WTC11 (cell line): ENCODE measurements at regions not wholly inside any gene's neighbourhood (a gene's known extent, or its start where the extent isn't known, plus 50 kb on each side); places are given as distances from the start of the nearest gene placed in this dataset.

Source experiments
- ATAC-seq: fragments of 200-7000 bp; cut with Tn5 transposase; 2 replicates; pipeline ENCODE4 v1.10.0; 2021; ENCODE audit warnings: mild to moderate bottlenecking, moderate library complexity
- CTCF ChIA-PET: fragments of 300-600 bp; sonication (Branson Sonifier 250); formaldehyde crosslinking; loops from one replicate; lab custom pipeline; 2021; ENCODE audit warnings: antibody characterized with exemption; lab: Charles Lee
- POLR2A ChIA-PET: fragments of 350-600 bp; sonication (Branson Sonifier 250); formaldehyde crosslinking; loops from one replicate; lab custom pipeline; 2021; ENCODE audit warnings: antibody characterized with exemption; lab: Charles Lee
- DNase-seq: peaks from one replicate; pipeline ENCODE4 v3.0.0; 2021; ENCODE audit warnings: low spot score
- H3K27ac Mint-ChIP-seq: 2 replicates; pipeline ENCODE4 v1.8.0; 2021; ENCODE audit warnings: mixed read lengths
- H3K27me3 Mint-ChIP-seq: 2 replicates; pipeline ENCODE4 v1.8.0; 2021; ENCODE audit warnings: low read depth, mild to moderate bottlenecking, moderate library complexity, mixed read lengths
- H3K36me3 Mint-ChIP-seq: 2 replicates; pipeline ENCODE4 v1.8.0; 2021; ENCODE audit warnings: mixed read lengths
- H3K4me1 Mint-ChIP-seq: 2 replicates; pipeline ENCODE4 v1.8.0; 2022; ENCODE audit warnings: mixed read lengths
- H3K4me3 Mint-ChIP-seq: 2 replicates; pipeline ENCODE4 v1.8.0; 2021; ENCODE audit warnings: mild to moderate bottlenecking, moderate library complexity, mixed read lengths
- H3K9me3 Mint-ChIP-seq: 2 replicates; pipeline ENCODE4 v1.8.0; 2021; ENCODE audit warnings: mixed read lengths
- ATF6 ChIP-seq: sonication (generic); formaldehyde crosslinking; IDR thresholded peaks from 2 replicates; pipeline ENCODE4 v1.8.1; 2023; ENCODE audit warnings: mild to moderate bottlenecking, missing genetic modification reagents
- FOXJ3 ChIP-seq: sonication (generic); formaldehyde crosslinking; IDR thresholded peaks from 2 replicates; pipeline ENCODE4 v1.9.0; 2021; ENCODE audit warnings: missing genetic modification reagents, mild to moderate bottlenecking, borderline replicate concordance
- FOXK1 ChIP-seq: sonication (generic); formaldehyde crosslinking; IDR thresholded peaks from 2 replicates; pipeline ENCODE4 v1.8.0; 2022; ENCODE audit warnings: mild to moderate bottlenecking, moderate library complexity, missing genetic modification reagents
- HMGA2 ChIP-seq: fragments of 250-450 bp; sonication (Bioruptor Pico); IDR thresholded peaks from 2 replicates; pipeline ENCODE4 v1.4.0; 2021; ENCODE audit warnings: mild to moderate bottlenecking, moderate library complexity
- HMGXB4 ChIP-seq: sonication (generic); formaldehyde crosslinking; IDR thresholded peaks from 2 replicates; pipeline ENCODE4 v1.8.1; 2023; ENCODE audit warnings: mild to moderate bottlenecking, moderate library complexity, missing genetic modification reagents
- IRF2 ChIP-seq: sonication (generic); formaldehyde crosslinking; IDR thresholded peaks from 2 replicates; pipeline ENCODE4 v1.8.0; 2022; ENCODE audit warnings: low read depth, missing genetic modification reagents, borderline replicate concordance
- NR1H2 ChIP-seq: sonication (generic); formaldehyde crosslinking; IDR thresholded peaks from 2 replicates; pipeline ENCODE4 v1.9.0; 2021; ENCODE audit warnings: mild to moderate bottlenecking, moderate library complexity, missing genetic modification reagents
- NR2C2 ChIP-seq: sonication (generic); formaldehyde crosslinking; IDR thresholded peaks from 2 replicates; pipeline ENCODE4 v1.8.0; 2022; ENCODE audit warnings: mild to moderate bottlenecking, missing genetic modification reagents
- PREB ChIP-seq: sonication (generic); formaldehyde crosslinking; IDR thresholded peaks from 2 replicates; pipeline ENCODE4 v1.8.1; 2022; ENCODE audit warnings: mild to moderate bottlenecking, missing genetic modification reagents, moderate library complexity, borderline replicate concordance
- SMAD3 ChIP-seq: sonication (generic); formaldehyde crosslinking; IDR thresholded peaks from 2 replicates; pipeline ENCODE4 v1.8.0; 2022; ENCODE audit warnings: missing genetic modification reagents, mild to moderate bottlenecking, borderline replicate concordance
- TEAD4 ChIP-seq: sonication (generic); formaldehyde crosslinking; IDR thresholded peaks from 2 replicates; pipeline ENCODE4 v1.8.0; 2022; ENCODE audit warnings: mild to moderate bottlenecking, missing genetic modification reagents
- USF1 ChIP-seq: sonication (generic); formaldehyde crosslinking; IDR thresholded peaks from 2 replicates; pipeline ENCODE4 v1.8.0; 2022; ENCODE audit warnings: mild to moderate bottlenecking, missing genetic modification reagents
- ZBTB21 ChIP-seq: sonication (generic); formaldehyde crosslinking; IDR thresholded peaks from 2 replicates; pipeline ENCODE4 v1.8.1; 2023; ENCODE audit warnings: mild to moderate bottlenecking, missing genetic modification reagents, borderline replicate concordance
- ZNF121 ChIP-seq: sonication (generic); formaldehyde crosslinking; IDR thresholded peaks from 2 replicates; pipeline ENCODE4 v1.8.0; 2023; ENCODE audit warnings: missing genetic modification reagents
- ZNF317 ChIP-seq: sonication (generic); formaldehyde crosslinking; IDR thresholded peaks from 2 replicates; pipeline ENCODE4 v1.8.1; 2023; ENCODE audit warnings: low read depth, mild to moderate bottlenecking, moderate library complexity, missing genetic modification reagents, borderline replicate concordance
- ZNF416 ChIP-seq: fragments of 250-450 bp; sonication (Bioruptor Pico); IDR thresholded peaks from 2 replicates; pipeline ENCODE4 v1.9.0; 2021; ENCODE audit warnings: mild to moderate bottlenecking, inconsistent platforms
- ZNF425 ChIP-seq: fragments of 250-450 bp; sonication (Bioruptor Pico); conservative IDR thresholded peaks from 2 replicates; pipeline ENCODE4 v1.9.0; 2021; ENCODE audit warnings: mild to moderate bottlenecking
- TF ChIP-seq, protein P1 (sequence below): sonication (generic); formaldehyde crosslinking; IDR thresholded peaks from 2 replicates; pipeline ENCODE4 v1.8.1; 2023; ENCODE audit warnings: mild to moderate bottlenecking, missing genetic modification reagents, moderate library complexity
- TF ChIP-seq, protein P2 (sequence below): fragments of 250-450 bp; sonication (Bioruptor Pico); IDR thresholded peaks from 2 replicates; pipeline ENCODE4 v1.9.0; 2021; ENCODE audit warnings: moderate library complexity, mild to moderate bottlenecking, inconsistent platforms, borderline replicate concordance
- TF ChIP-seq, protein P3 (sequence below): sonication (generic); formaldehyde crosslinking; IDR thresholded peaks from 2 replicates; pipeline ENCODE4 v1.8.1; 2023; ENCODE audit warnings: mild to moderate bottlenecking, missing genetic modification reagents, moderate library complexity

GRCh38 chr12:83476695-83477690 is 790.3 kb downstream of the TMTC2 start:
- no peak overlapping the region for H3K27ac Mint-ChIP-seq
- ChIA-PET CTCF (no interaction called here), POLR2A (no interaction called here)
- TF ChIP-seq HMGA2 (CRISPR knock-in tag) (no peak), ZNF425 (CRISPR knock-in tag) (no peak), HMGXB4 (CRISPR knock-in tag) (no peak)
- TF ChIP-seq, protein P1, sequence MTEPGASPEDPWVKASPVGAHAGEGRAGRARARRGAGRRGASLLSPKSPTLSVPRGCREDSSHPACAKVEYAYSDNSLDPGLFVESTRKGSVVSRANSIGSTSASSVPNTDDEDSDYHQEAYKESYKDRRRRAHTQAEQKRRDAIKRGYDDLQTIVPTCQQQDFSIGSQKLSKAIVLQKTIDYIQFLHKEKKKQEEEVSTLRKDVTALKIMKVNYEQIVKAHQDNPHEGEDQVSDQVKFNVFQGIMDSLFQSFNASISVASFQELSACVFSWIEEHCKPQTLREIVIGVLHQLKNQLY: no peak
- H3K4me3 Mint-ChIP-seq: no peak overlapping the region
- no peaks in the 10 kb centered on the region for H3K27me3 Mint-ChIP-seq
- H3K36me3 Mint-ChIP-seq: no peaks in the 10 kb centered on the region
- peaks cover 6% of the 10 kb centered on the region for H3K9me3 Mint-ChIP-seq
- ATAC-seq (no peak), DNase-seq (no peak)
- H3K4me1 Mint-ChIP-seq: peaks cover 4% of the 10 kb centered on the region

DNA sequence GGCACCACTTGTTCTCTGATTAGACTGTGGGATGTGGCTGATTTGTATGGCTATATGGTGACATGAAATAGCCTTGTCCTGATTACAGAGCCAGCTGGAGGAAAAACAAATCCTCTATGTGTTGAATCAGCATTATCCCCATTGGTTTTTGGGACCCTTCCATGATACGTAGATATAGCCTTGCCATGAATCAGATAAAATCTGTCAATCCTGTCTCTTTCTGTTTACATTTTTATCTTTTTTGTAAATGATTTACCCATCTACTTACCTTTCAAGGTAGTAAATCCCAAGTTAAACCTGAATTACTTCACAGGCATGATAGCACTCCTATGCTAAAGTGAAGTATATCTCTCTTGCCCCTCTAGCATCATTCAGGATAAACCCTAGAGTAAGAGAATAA is 789.3 kb downstream of the TMTC2 start:
- no peak for ATAC-seq
- no peaks in the 10 kb centered on the region for H3K9me3 Mint-ChIP-seq
- DNase-seq: no peak
- no peak overlapping the region for H3K27ac Mint-ChIP-seq
- CTCF ChIA-PET: no interaction called here
- POLR2A ChIA-PET: no interaction called here
- no peaks in the 10 kb centered on the region for H3K27me3 Mint-ChIP-seq
- no peak overlapping the region for H3K4me3 Mint-ChIP-seq
- H3K36me3 Mint-ChIP-seq: no peaks in the 10 kb centered on the region
- peaks cover 10% of the 10 kb centered on the region for H3K4me1 Mint-ChIP-seq
- TF ChIP-seq SMAD3: no peak
- TF ChIP-seq ZNF121 (CRISPR knock-in tag): no peak
- TF ChIP-seq PREB (CRISPR knock-in tag): no peak
- no peak for TF ChIP-seq FOXK1
- no peak for TF ChIP-seq ZBTB21
- no peak for TF ChIP-seq ZNF317 (CRISPR knock-in tag)
- TF ChIP-seq ZNF416: no peak
- TF ChIP-seq IRF2 (CRISPR knock-in tag): no peak
- no peak for TF ChIP-seq TEAD4 (CRISPR knock-in tag)
- TF ChIP-seq FOXJ3 (CRISPR knock-in tag): no peak
- no peak for TF ChIP-seq ATF6 (CRISPR knock-in tag)
- TF ChIP-seq NR1H2: no peak
- TF ChIP-seq NR2C2: no peak
- TF ChIP-seq HMGXB4 (CRISPR knock-in tag): no peak
- TF ChIP-seq, protein P2, sequence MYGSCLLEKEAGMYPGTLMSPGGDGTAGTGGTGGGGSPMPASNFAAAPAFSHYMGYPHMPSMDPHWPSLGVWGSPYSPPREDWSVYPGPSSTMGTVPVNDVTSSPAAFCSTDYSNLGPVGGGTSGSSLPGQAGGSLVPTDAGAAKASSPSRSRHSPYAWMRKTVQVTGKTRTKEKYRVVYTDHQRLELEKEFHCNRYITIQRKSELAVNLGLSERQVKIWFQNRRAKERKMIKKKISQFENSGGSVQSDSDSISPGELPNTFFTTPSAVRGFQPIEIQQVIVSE (CRISPR knock-in tag): no peak
- TF ChIP-seq USF1: no peak
- TF ChIP-seq, protein P3, sequence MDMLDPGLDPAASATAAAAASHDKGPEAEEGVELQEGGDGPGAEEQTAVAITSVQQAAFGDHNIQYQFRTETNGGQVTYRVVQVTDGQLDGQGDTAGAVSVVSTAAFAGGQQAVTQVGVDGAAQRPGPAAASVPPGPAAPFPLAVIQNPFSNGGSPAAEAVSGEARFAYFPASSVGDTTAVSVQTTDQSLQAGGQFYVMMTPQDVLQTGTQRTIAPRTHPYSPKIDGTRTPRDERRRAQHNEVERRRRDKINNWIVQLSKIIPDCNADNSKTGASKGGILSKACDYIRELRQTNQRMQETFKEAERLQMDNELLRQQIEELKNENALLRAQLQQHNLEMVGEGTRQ: no peak
